ENCODE measurements at regions not wholly inside any gene's neighbourhood (a gene's known extent, or its start where the extent isn't known, plus 50 kb on each side); places are given as distances from the start of the nearest gene placed in this dataset.

DNA sequence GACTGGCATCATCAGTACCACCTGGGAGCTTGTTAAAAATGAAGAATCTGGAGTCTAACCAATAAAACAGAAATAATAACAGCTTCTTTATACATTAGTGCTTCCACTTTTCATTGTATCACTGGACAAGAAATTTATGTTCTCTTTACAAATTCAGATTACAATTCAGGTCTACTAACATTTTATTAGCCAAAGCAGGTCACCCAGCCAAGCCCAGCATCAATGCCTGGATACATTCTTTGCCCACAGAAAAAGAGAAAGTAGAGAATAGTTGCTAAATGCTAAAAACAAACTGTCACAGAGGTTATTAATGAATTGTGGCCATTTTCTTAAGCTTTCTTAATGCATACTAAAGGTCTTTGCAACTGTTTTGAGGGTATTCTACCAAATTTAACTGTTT, 458.3 kb downstream of the BTBD3 start:
- TF ChIP-seq ZNF248 (tag by site-specific recombination; IDR thresholded peaks at IDR 0.05), result no peak
- no peak for TF ChIP-seq ZNF423 (tag by site-specific recombination; IDR thresholded peaks at IDR 0.05)
- Histone ChIP-seq H3K9me3 (ENCODE audit: control insufficient read depth, insufficient read depth, low read depth, low read length) (no peaks in the 10 kb centered on the region), H3K4me1 (ENCODE audit: control insufficient read depth, insufficient read depth, low read length) (no peaks in the 10 kb centered on the region), H3K4me3 (ENCODE audit: low read depth, low read length) (no peak overlapping the region), H3K36me3 (ENCODE audit: control insufficient read depth in 2 of 2, insufficient read depth in 1 of 2, low read length in 2 of 2) (no peaks in the 10 kb centered on the region), H3K27ac (ENCODE audit: extremely low read depth, low read depth, low read length) (no peak overlapping the region)
- ChIA-PET CTCF (no interaction called here), POLR2A (no interaction called here)

DNA sequence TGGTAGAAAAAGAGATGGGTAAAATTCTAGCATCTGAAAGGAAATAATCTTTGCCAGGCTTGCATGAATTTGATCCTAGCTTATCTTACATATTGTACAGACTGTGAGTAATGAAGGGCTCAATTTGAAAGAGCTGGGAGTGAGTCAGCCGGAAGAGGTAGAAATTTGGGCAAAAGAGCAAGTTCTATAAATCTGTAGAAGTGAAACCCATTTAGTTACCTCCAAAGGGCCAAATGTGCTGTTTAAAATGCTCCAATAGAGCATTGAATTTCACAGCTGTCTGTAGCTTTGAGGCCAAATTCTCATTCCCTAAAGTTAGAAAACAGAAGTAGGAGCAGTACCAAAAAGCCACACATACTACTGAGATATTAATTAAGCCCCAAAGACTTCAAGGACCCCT, 466.1 kb downstream of the BTBD3 start:
- Histone ChIP-seq H3K9me3 (ENCODE audit: control insufficient read depth, insufficient read depth, low read depth, low read length) (no peaks in the 10 kb centered on the region), H3K4me3 (ENCODE audit: low read depth, low read length) (no peak overlapping the region), H3K36me3 (ENCODE audit: control insufficient read depth in 2 of 2, insufficient read depth in 1 of 2, low read length in 2 of 2) (no peaks in the 10 kb centered on the region), H3K27ac (ENCODE audit: extremely low read depth, low read depth, low read length) (no peak overlapping the region), H3K4me1 (ENCODE audit: control insufficient read depth, insufficient read depth, low read length) (no peaks in the 10 kb centered on the region)
- TF ChIP-seq ZNF629 (tag by site-specific recombination; IDR thresholded peaks at IDR 0.05) (no peak), BCL11A (tag by site-specific recombination; IDR thresholded peaks at IDR 0.05; ENCODE audit: low read depth) (no peak)
- POLR2A ChIA-PET, result no interaction called here
- CTCF ChIA-PET, result no interaction called here

DNA sequence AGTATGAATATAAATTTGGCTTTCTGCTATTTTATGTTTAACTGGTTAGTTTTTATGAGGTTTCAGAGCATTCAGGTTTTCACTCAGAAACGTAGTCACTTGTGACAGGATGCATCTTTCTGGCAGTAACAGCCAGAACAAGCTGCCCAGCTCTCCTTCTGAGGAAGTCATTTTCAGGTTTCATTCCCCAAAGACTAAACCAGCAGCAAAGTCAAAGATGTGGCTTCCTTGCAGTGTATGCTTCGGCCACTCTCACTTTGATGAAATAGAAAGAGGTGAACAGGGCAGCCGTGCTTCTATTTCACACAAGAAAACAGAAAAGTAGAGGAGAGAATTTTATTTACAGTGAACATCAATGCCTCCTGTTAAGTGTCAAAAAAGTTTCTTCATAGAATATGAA, 469.1 kb downstream of the BTBD3 start:
- Histone ChIP-seq H3K4me3 (ENCODE audit: low read depth, low read length) (no peak overlapping the region), H3K27ac (ENCODE audit: extremely low read depth, low read depth, low read length) (no peak overlapping the region), H3K9me3 (ENCODE audit: control insufficient read depth, insufficient read depth, low read depth, low read length) (no peaks in the 10 kb centered on the region), H3K4me1 (ENCODE audit: control insufficient read depth, insufficient read depth, low read length) (no peaks in the 10 kb centered on the region), H3K36me3 (ENCODE audit: control insufficient read depth in 2 of 2, insufficient read depth in 1 of 2, low read length in 2 of 2) (no peaks in the 10 kb centered on the region)
- ChIA-PET POLR2A (no interaction called here), CTCF (interaction anchor here (1.0 kb wide), 1 partner anchor 183 kb away, joined by 3 read pairs; no protein-coding TSS in a partner anchor)
- TF ChIP-seq SETDB1 (IDR thresholded peaks at IDR 0.05; ENCODE audit: insufficient read length, low read length) (no peak), ZSCAN5A (tag by site-specific recombination; IDR thresholded peaks at IDR 0.05) (no peak), ZNF548 (tag by site-specific recombination; IDR thresholded peaks at IDR 0.05) (no peak), ATF2 (tag by site-specific recombination; IDR thresholded peaks at IDR 0.05; ENCODE audit: low read depth) (no peak), HOXD13 (CRISPR knock-in tag; IDR thresholded peaks at IDR 0.05; ENCODE audit: borderline replicate concordance) (no peak), ZNF274 (IDR thresholded peaks at IDR 0.05; ENCODE audit: low read length) (no peak), ZNF274 (tag by site-specific recombination; IDR thresholded peaks at IDR 0.05; ENCODE audit: borderline replicate concordance) (no peak), KLF1 (tag by site-specific recombination; IDR thresholded peaks at IDR 0.05) (no peak), ZNF114 (tag by site-specific recombination; IDR thresholded peaks at IDR 0.05) (no peak), WT1 (tag by site-specific recombination; IDR thresholded peaks at IDR 0.05) (no peak), ZNF37A (tag by site-specific recombination; IDR thresholded peaks at IDR 0.05) (no peak), ZNF677 (tag by site-specific recombination; IDR thresholded peaks at IDR 0.05) (no peak), EGR2 (tag by site-specific recombination; IDR thresholded peaks at IDR 0.05; ENCODE audit: low read depth) (no peak), ZNF488 (tag by site-specific recombination; IDR thresholded peaks at IDR 0.05) (no peak), TCF7L2 (IDR thresholded peaks at IDR 0.05; ENCODE audit: borderline replicate concordance, low read depth, low read length) (no peak), ZNF26 (tag by site-specific recombination; IDR thresholded peaks at IDR 0.05) (no peak)
- TF ChIP-seq, protein P1, sequence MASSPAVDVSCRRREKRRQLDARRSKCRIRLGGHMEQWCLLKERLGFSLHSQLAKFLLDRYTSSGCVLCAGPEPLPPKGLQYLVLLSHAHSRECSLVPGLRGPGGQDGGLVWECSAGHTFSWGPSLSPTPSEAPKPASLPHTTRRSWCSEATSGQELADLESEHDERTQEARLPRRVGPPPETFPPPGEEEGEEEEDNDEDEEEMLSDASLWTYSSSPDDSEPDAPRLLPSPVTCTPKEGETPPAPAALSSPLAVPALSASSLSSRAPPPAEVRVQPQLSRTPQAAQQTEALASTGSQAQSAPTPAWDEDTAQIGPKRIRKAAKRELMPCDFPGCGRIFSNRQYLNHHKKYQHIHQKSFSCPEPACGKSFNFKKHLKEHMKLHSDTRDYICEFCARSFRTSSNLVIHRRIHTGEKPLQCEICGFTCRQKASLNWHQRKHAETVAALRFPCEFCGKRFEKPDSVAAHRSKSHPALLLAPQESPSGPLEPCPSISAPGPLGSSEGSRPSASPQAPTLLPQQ (tag by site-specific recombination; IDR thresholded peaks at IDR 0.05), result no peak
